ENCODE measurements at regions not wholly inside any gene's neighbourhood (a gene's known extent, or its start where the extent isn't known, plus 50 kb on each side); places are given as distances from the start of the nearest gene placed in this dataset.
"Not testable (repeated sequence)": the region's sequence is repeated elsewhere in the genome, so short reads cannot be mapped to it uniquely, and the experiment has no call there.

DNA sequence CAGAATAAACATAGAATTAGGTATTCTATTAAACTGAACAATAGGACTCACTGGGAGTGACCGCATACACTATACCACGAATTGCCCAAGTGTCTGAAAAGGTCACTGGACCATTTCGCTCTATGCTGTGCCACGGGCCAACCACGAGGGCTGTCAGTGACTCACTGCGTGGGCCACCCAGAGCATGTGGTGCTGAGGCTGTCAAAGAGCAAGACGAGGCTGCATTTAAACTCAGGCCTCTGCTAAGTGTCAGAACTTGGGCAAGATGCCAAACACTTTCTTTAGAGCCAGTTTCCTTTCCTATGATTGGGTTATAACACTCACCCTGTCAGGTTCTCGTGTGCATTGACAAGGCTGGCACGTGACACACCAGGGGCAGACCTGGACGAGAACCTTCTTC lies 97.5 kb downstream of the SH3YL1 start:
- in situ Hi-C loops (cut with HindIII; ENCODE audit: low pct_unique_long_range_greater_than_20kb, low sequenced_read_pairs) = no loop called here
- DNase-seq (ENCODE audit: low read depth, low spot score) = peak; percentile 71

DNA sequence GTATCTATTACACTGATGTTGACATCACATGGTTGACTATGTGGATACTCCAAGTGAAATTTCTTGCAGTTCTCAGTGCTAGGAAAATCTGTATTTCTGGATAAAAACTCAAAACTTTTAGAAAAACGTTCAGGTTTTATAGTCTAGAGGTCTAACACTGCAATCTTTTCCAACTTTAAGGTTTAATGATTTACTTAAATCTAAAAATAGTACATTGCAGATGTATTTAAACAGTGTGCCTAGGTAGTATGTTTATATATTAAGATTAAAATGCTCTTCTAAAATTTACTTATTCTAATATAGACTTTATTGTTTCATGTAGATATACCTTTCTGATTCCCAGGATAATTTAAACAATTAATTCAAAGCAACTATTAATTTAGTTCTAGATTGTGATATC lies 98.3 kb downstream of the SH3YL1 start:
- DNase-seq (ENCODE audit: low read depth, low spot score) = no peak
- in situ Hi-C loops (cut with HindIII; ENCODE audit: low pct_unique_long_range_greater_than_20kb, low sequenced_read_pairs) = no loop called here

- DNase-seq (ENCODE audit: low read depth, low spot score) = no peak
- in situ Hi-C loops (cut with HindIII; ENCODE audit: low pct_unique_long_range_greater_than_20kb, low sequenced_read_pairs) = no loop called here
Observed at GRCh38 chr2:162473-163382, 101.1 kb downstream of the SH3YL1 start.

- in situ Hi-C loops (cut with HindIII; ENCODE audit: low pct_unique_long_range_greater_than_20kb, low sequenced_read_pairs) = no loop called here
- no peak for DNase-seq (ENCODE audit: low read depth, low spot score)
Observed at GRCh38 chr2:161729-162128, 102.1 kb downstream of the SH3YL1 start.

DNA sequence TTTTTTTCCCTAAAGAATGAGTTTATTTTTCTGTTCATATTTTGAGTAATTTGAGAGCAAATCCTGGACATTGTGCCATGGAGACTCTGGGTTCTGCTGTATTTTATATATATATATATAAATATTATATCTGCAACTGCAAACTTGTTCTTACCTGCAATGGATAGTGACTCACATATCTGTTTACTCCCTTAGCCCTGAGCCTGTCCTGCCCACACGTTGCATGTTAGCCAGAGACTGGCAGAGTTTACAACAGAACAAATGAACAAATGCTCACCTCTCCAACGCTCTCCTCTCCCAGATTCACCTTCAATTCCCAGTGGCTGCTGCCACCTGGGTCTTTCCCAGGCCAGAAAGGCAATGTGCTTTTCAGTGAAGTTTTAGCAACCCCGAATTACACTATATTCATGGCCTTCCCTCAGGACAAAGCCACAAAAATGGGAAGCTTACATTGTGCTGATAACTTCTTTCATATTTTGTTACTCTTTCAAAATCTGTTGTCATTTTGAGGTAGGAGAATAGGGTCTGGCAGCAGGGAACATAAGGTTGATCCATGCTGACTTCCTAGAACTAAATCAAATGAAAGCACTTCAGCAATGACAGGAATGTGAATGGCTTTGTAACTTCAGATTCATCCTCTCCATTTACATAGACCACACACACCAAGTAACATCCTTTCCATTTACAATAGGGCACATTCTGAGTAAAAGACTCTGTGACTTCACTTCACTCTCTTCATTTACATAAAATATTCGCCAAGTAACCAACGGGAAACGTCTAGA lies 105.4 kb upstream of the FAM110C start:
- DNase-seq (ENCODE audit: low read depth, low spot score) = no peak
- in situ Hi-C loops (cut with HindIII; ENCODE audit: low pct_unique_long_range_greater_than_20kb, low sequenced_read_pairs) = no loop called here

DNA sequence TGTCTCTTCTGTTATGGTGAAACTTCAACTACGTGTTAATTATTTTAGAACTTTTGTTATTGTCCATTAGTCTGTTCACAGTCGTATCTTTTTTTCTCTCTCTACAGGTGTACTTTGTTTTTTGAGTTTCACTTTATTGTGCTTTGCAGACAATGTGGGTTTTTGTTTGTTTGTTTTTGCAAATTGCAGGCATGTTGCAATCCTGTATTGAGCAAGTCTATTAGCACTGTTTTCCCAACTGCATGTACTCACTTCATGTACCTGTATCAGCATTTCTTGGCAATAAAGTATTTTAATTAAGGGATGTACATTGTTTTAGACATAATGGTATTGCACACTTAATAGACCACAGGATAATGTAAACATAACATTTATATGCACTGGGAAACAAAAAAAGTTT lies 99.1 kb upstream of the FAM110C start:
- DNase-seq (ENCODE audit: low read depth, low spot score) = no peak
- in situ Hi-C loops (cut with HindIII; ENCODE audit: low pct_unique_long_range_greater_than_20kb, low sequenced_read_pairs) = no loop called here

DNA sequence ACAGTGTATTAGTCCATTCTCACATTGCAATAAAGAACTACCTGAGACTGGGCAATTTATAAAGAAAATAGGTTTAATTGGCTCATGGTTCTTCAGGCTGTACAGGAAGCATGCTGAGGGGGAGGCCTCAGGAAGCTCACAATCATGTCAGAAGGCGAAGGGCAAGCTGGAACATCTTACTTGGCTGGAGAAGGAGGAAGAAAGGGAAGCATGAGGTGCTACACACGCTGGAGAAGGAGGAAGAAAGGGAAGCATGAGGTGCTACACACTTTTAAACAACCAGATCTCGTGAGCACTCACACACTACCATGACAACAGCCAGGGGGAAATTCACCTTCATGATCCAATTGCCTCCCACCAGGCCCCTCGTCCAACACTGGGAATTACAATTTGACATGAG lies 95.3 kb upstream of the FAM110C start:
- no peak for DNase-seq (ENCODE audit: low read depth, low spot score)
- in situ Hi-C loops (cut with HindIII; ENCODE audit: low pct_unique_long_range_greater_than_20kb, low sequenced_read_pairs) = no loop called here

DNA sequence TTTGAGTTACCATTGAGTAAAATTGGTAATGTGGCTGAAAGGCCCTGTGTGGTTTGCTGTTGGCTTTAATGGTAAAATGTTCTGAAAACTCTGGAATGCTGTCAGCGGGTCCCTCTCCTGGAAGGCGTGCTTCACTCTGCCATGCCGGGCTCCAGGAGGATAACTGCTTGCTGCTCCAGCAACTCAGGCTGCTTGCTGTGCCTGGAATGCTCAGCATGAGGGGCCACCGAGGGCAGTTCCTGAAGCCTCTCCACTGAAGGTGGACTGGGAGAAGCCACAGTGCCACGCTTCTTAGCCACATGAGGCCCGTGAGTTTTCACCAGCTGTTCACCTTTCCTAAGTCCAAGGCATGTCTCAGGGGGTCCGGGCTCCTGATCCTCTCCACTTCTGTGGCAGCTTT lies 90.4 kb upstream of the FAM110C start:
- DNase-seq (ENCODE audit: low read depth, low spot score) = no peak
- in situ Hi-C loops (cut with HindIII; ENCODE audit: low pct_unique_long_range_greater_than_20kb, low sequenced_read_pairs) = no loop called here

- no peak for DNase-seq (ENCODE audit: low read depth, low spot score)
- in situ Hi-C loops (cut with HindIII; ENCODE audit: low pct_unique_long_range_greater_than_20kb, low sequenced_read_pairs) = no loop called here
Observed at GRCh38 chr2:133675-134593, 87.6 kb upstream of the FAM110C start.

DNA sequence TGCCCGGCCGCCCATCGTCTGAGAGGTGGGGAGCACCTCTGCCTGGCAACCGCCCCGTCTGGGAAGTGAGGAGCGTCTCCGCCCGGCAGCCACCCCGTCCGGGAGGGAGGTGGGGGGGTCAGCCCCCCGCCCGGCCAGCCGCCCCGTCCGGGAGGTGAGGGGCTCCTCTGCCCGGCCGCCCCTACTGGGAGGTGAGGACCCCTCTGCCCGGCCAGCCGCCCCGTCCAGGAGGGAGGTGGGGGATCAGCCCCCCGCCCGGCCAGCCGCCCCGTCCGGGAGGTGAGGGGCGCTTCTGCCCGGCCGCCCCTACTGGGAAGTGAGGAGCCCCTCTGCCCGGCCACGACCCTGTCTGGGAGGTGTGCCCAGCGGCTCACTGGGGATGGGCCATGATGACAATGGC lies 80.5 kb upstream of the FAM110C start:
- DNase-seq (ENCODE audit: low read depth, low spot score); in situ Hi-C loops (cut with HindIII; ENCODE audit: low pct_unique_long_range_greater_than_20kb, low sequenced_read_pairs): not testable (repeated sequence)

- in situ Hi-C loops (cut with HindIII; ENCODE audit: low pct_unique_long_range_greater_than_20kb, low sequenced_read_pairs) = no loop called here
- DNase-seq (ENCODE audit: low read depth, low spot score) = no peak
Observed at GRCh38 chr2:124241-124880, 78.1 kb upstream of the FAM110C start.

DNA sequence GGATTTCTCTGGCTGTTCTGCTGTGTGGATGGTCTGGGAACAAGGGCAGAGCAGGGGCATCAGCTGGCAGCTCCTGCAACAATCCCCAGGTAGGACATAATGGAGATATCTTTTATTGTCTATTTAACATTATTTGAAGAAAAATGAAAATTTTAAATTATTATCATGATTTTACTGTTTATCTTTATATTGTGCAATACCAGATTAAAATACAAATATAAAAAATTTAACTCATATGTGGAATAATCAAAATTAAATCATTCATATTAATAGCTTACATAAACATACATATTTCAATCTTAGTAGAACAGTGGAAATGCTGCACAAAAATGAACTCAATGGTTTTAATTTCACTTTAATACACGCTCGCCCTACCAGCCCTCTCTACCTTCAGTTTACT lies 70.6 kb upstream of the FAM110C start:
- in situ Hi-C loops (cut with HindIII; ENCODE audit: low pct_unique_long_range_greater_than_20kb, low sequenced_read_pairs) = no loop called here
- DNase-seq (ENCODE audit: low read depth, low spot score) = no peak

- no peak for DNase-seq (ENCODE audit: low read depth, low spot score)
Observed at GRCh38 chr2:115303-115702, 69.0 kb upstream of the FAM110C start.

DNA sequence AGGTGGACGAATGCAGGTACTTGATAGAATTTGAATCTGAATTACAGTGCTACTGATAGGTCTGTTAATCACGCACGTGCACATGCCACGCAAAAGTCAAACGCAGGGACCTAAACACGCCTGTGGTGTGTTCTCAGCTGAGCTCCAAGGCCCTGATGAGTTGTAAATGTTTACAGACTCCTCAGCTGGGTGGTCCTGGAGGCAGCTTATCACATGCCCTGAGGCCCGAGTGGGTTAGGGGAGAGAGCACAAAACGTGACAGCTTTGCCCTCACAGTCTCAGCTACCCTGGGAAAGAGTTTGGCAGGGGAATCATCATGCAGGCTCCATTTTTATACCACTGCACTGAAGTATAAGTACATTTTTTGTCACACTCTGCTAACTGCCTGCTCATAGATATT lies 68.3 kb upstream of the FAM110C start:
- in situ Hi-C loops (cut with HindIII; ENCODE audit: low pct_unique_long_range_greater_than_20kb, low sequenced_read_pairs) = no loop called here
- no peak for DNase-seq (ENCODE audit: low read depth, low spot score)

More at GRCh38 chr2:115303-115702, 69.0 kb upstream of the FAM110C start:
- in situ Hi-C loops (cut with HindIII; ENCODE audit: low pct_unique_long_range_greater_than_20kb, low sequenced_read_pairs) = no loop called here

- in situ Hi-C loops (cut with HindIII; ENCODE audit: low pct_unique_long_range_greater_than_20kb, low sequenced_read_pairs) = no loop called here
- DNase-seq (ENCODE audit: low read depth, low spot score) = no peak
Observed at GRCh38 chr2:109998-110397, 63.7 kb upstream of the FAM110C start.

DNA sequence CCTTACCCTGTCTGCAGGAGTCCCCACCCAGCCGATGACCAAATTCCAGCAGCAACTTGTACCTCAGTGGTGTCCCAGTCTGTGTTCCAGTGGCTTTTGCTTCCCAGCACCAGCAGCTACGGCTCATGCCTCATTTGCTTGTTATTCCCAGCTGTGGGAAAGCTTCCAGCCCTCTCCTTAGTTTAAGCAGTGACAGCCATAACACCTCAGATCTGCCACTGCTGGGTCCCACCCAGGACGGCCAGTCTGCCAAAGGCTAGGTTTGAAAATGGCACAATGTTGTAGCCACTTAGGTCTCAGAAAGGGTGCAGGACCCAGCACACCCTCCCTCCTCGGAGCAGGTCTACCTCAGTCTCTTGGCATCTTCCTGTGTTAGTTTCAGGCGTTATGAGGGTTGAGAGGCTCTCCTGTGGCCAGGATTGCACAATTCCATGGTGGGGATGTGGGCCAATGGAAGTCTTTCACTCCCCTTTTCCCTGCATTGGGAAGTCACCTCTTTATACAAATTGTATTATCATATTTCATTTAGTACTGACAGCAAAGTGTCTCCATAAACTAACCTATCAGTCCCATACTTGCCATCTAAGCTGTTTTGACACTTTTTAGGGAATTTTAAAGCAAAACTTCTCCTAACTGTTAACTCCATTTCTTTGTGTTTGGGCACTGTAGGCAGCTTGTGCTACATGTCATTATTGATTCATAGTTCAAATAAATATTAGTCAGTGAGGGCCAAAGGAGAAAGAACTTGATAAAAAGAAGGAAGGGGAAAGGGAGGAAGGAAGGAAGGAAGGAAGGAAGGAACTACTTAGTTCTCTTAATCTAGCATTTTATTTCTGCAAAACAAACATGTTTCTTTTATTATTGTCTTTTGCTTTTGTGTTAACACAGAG lies 62.9 kb upstream of the FAM110C start:
- DNase-seq (ENCODE audit: low read depth, low spot score) = no peak
- in situ Hi-C loops (cut with HindIII; ENCODE audit: low pct_unique_long_range_greater_than_20kb, low sequenced_read_pairs) = no loop called here

DNA sequence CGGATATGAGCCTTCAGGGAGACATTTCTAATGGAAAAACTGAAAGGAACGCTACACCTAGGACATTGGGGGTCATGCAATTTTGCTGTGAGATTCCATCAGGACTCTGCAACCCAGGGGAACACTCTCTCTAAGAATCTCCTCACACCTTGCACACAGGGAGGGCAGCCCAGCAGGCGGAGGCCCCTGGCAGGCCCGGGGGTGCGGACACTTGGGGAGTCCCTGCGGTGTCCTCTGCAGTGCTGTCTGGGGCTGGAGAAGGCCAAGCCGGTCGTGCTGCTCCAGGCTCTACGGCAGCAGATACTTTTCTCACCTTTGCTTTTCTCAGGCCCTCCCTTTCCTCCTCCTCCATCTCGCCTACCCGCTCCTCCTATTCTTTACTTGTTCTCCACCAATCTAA lies 54.7 kb upstream of the FAM110C start:
- no peak for DNase-seq (ENCODE audit: low read depth, low spot score)
- in situ Hi-C loops (cut with HindIII; ENCODE audit: low pct_unique_long_range_greater_than_20kb, low sequenced_read_pairs) = no loop called here

All from SK-MEL-5 (cell line).